Esophagus squamous epithelium (tissue), 4 donors: ENCODE measurements at regions not wholly inside any gene's neighbourhood (a gene's known extent, or its start where the extent isn't known, plus 50 kb on each side); places are given as distances from the start of the nearest gene placed in this dataset.
"Not testable (repeated sequence)": the region's sequence is repeated elsewhere in the genome, so short reads cannot be mapped to it uniquely, and the experiment has no call there.

Experiments used
- CTCF ChIP-seq, 6 experiments: fragments of 450-650 bp in 4 of 6; fragments of 200-600 bp in 2 of 6; sonication (generic) in 2 of 6; IDR thresholded peaks; one replicate each; pipeline ENCODE4 v1.5.1; 2016 to 2019; ENCODE audit warnings: antibody characterized with exemption in 6 of 6, mild to moderate bottlenecking in 4 of 6, moderate library complexity in 4 of 6
- POLR2A ChIP-seq, 4 donors: fragments of 450-650 bp; IDR thresholded peaks; one replicate each; pipeline ENCODE4 v1.6.1; 2017; ENCODE audit warnings: antibody characterized with exemption in 4 of 4, mild to moderate bottlenecking in 4 of 4, moderate library complexity in 3 of 4

DNA sequence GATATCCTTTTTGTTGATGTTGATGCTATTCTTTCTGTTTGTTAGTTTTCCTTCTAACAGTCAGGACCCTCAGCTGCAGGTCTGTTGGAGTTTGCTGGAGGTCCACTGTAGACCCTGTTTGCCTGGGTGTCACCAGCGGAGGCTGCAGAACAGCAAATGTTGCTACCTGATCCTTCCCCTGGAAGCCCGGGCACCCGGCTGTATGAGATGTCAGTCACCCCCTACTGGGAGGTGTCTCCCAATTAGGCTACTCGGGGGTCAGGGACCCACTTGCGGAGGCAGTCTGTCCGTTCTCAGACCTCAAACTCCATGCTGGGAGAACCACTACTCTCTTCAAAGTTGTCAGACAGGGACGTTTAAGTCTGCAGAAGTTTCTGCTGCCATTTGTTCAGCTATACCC, 383.4 kb downstream of the HLX start:
- TF ChIP-seq CTCF, POLR2A (IDR thresholded peaks at IDR 0.05): not testable (repeated sequence)
